HG02885 (cell line): ENCODE measurements at regions not wholly inside any gene's neighbourhood (a gene's known extent, or its start where the extent isn't known, plus 50 kb on each side); places are given as distances from the start of the nearest gene placed in this dataset.
"Not testable (repeated sequence)": the region's sequence is repeated elsewhere in the genome, so short reads cannot be mapped to it uniquely, and the experiment has no call there.

ENCODE experiments used
- ATAC-seq: cut with Tn5 transposase; IDR thresholded peaks from one replicate; pipeline ENCODE4 v1.9.1; 2021; ENCODE audit warnings: mild to moderate bottlenecking; ENCODE audit not compliant: unreplicated experiment, poor library complexity

DNA sequence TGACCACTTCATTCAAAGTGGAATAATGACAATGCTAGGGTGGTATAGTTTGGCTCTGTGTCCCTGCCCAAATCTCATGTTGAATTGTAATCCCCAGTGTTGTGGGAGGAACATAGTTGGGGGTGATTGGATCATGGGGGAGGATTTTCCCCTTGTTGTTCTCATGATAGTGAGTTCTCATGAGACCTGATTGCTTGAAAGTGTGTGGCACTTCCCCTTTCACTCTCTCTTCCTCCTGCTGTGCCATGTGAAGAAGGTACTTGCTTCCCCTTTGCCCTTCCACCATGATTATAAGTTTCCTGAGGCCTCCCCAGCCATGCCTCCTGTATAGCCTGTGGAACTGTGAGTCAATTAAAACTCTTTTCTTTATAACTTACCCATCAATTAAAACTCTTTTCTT, 348.3 kb upstream of the CD180 start:
- not testable (repeated sequence) for ATAC-seq

DNA sequence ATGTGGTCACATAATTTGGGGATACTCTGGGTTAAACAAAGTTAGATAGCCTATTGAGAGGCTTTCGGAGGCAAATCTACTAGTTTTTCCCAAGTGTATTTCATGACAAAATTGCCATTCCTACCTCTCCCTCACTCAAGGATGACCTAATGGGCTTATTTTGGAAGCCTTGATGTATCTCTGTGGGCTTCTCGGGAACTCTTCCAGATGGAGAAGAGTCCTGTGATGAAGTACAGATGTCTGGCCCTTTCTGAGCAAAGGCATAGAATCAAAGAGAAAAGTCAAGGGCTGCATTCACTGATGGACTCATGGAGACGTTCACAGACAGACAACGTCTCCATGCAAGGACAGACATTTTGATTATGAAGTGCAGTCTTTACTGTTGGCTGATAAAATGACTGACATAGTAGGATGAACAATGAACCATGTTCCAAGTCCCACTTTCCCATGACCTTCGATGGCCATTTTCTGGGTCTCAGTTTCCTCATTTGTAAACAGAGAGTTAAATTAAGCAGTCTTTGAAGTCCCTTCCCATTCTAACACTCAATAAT, 347.2 kb upstream of the CD180 start:
- ATAC-seq = no peak

DNA sequence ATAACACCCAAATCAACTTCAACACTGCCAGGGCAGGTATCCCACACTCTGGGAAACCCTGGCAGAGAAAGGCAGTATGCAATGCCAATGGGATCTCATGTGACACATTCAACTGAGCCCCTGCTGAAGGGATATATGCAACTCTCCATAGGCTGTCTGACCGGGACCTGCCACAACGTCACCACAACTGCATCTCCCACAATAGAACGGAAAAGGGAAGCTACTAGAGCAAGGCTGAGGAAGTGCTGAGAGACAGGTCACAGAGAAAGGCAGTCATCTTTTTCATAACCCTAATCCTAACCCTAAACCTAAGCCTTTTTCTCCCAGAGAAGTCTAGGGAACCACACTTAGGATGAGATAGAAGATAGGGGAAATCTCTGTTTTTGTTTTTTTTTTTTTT, 345.9 kb upstream of the CD180 start:
- no peak for ATAC-seq

DNA sequence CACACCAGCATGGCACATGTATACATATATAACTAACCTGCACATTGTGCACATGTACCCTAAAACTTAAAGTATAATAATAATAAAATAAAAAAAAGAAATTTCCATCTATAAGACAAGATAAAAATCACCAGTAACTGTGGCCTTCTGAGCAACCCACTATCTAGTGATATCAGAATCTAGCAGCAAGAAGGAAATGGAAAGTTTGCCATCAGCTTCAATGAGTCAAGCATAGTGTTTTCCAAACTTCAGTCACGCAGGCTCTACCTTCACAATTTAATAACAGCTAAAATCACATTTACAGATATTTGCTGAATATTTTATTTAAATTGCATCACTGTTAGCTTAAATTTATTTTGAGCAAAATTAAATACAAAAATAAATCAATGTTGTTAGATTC, 345.3 kb upstream of the CD180 start:
- ATAC-seq = no peak

DNA sequence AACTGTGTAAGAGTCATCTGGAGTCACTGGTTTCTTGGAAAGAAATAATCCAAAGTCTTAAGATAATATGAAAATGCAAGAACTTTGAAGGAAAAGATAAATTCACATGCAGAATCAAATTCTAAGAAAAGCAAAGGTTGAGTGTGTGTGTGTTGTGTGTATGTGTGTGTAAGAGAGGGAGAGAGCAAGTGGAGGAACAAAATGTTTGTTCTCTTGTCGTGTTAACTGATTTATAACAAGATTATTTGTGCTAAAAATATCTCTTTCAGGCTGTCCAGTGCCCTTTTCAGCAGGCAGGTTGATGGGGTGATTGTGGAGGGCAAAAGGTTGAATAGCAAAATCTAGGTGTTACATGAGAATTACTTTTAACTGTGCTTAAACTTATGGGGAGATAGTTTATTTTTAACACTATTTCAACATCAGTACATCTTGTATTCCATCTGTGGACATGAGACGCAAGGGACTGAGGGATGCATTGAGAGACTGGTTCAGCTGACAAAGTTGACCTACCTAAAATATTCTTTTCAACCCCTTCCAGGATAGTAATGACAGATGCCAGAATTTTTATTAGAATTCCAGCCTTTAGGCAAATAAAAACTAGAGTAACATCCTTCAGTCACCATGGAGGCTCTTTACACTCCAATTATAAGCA, 342.4 kb upstream of the CD180 start:
- ATAC-seq = no peak

DNA sequence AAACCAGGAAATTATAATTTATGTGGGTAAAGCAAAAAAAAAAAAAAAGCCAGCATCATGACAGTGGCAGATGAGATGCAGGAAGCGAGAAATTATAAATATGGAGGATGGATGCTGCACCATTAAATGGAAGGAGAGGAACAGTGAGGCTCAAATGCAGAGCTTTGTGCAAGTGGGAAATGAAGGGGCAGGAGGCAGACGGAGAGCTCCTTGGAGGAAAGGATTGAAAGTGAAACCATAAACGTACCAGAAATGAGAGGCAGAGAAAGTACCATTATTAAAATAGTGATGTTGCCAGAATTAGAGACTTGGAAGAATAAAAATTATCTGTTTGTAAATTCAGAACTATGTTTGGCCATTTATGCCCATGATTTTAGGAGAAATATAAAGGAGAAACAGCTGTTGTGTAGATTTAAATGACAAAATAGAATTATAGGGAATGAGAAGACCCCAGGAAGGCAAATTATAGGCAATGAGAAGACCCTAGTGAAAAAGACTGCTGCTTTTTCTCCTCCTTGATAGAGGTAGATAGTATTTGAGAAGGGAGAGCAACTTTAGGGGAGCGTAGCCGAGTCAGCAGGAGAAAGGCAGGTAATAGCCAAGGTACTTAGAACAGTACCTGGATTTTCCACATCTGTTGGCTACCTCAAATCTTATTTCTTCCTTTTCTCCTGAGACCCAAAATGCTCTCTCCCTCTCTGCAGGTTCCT, 341.0 kb upstream of the CD180 start:
- no peak for ATAC-seq

DNA sequence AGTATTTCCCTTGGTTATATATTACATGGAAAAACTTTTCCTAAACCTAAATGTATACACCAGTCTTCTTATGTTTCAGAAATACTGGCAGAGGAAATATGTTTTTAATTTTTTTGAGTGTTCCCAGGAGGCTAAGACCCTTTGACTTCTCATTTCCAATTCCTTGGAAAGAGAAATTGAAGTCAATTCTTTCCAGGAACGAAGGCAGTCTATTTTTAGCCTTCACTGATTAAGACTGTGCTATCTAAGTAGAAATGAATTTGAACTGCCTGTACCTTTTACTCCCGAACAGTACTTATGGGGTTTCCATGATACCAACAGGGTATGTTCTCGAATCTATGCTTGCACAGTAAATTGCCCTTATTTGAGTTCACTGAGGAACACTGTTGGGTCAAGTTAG, 340.3 kb upstream of the CD180 start:
- ATAC-seq = no peak

DNA sequence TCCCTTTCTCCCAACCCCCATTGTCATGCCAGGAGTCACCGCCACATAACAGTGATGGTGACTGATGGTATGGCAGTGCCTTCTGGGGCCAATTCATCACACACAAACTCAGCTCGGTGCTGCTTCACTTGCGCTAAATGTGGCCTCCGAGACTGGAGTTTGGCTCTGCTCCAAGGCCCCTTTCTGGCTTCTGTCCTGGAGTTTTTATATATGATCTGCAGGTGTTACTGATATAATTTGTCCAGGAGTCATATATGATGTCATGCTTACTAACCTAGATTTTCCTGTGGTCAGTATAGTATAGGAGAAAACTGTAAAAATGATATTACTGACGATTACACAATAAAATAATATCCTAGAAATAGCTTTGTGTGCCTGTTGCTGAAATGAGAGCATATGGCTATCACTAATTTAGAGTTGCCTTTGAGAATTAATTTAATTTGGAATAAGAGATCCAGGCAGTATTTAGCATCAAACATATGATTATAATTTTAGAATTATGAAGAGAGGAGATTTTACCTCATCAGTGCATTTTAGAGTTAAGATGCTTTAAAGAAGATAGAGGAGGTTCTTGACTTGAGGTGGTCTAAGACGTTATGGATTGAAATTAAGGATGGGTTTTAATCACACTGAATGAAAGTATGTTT, 334.1 kb upstream of the CD180 start:
- ATAC-seq = no peak

DNA sequence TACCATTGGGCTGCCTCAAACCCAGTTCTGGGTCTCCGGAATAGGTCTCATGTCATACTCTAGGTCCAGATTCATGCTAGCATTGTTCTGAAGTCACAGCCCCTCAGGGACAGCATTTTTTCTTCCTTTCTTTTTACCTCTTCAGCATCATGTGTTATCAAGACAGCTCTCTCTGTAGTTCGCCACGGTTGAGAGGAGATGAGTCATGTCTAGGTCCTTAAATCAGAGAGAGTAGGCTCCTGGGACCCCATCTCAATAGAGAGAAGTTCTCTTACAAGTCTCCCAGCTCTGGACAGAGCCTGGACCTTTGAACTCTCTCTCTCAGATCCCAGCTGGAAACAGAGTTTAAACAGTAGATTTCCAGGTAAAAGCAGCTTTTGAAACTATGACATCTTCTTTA, 332.4 kb upstream of the CD180 start:
- no peak for ATAC-seq

DNA sequence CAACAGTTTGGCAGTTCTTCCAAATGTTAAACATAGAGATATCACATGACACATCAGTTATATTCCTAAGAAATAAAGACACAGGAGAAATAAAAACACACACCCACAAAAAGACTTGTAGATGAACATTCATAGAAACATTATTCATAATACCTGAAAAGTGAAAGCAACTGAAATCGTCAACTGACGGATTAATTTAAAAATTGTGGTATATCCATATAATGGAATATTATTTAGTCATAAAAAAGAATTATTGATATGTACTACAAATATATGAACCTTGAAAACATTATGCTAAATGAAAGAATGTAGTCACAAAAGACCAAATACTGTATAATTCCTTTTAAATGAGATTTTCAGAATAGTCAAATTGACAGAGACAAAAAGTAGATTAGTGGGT, 330.2 kb upstream of the CD180 start:
- ATAC-seq = no peak

DNA sequence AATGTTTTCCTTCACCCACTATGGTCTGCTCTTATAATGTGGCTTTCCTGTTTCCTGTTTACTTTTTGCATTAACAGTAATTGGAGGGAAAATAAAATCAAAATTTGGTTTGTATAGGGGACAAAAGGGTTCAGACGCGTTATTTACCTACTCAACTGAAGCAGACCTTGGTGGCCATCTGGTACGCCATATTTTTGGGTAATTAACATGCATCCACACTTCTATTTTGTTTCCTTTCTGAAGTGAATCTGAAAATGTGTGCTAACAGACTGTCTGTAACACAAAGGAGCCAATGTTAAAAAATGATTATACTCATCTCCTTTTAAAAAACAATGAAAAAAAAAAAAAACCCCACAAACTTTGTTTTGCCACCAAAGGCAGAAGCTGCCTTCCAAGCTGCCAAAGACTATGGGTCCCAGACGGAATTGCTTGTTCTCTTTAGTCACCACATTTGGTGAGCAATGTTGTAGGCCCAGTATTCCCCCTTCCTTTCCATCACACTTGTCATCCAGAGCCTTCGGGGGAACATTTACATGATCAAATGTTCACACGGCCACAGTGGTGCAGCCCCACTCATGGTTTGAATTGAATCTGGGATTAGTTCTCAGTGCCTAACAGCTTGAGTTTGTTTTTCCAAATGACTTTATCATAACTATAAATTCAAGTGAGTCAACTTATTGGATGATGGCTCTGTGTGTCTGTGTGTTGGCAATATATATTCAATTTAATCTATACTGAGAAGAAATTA, 323.7 kb upstream of the CD180 start:
- ATAC-seq = no peak

DNA sequence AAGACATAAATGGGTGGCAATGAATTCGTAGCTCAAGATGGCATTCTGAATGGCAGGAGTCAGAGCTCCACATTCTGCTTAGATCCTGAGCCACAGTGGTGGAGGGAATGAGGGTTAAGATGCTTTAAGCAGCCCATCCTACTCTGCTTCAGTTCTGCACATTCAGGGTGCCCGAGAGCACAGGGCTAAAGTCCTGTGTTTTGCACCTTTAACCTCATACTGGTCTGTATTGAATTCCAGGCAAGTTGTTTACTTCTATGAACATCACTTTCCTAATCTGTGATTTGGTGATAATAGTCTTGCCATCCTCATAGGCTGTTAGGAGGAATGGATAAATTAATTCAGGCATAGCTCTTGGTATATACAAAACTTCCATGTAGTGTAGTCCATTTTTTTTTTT, 321.6 kb upstream of the CD180 start:
- ATAC-seq = no peak

DNA sequence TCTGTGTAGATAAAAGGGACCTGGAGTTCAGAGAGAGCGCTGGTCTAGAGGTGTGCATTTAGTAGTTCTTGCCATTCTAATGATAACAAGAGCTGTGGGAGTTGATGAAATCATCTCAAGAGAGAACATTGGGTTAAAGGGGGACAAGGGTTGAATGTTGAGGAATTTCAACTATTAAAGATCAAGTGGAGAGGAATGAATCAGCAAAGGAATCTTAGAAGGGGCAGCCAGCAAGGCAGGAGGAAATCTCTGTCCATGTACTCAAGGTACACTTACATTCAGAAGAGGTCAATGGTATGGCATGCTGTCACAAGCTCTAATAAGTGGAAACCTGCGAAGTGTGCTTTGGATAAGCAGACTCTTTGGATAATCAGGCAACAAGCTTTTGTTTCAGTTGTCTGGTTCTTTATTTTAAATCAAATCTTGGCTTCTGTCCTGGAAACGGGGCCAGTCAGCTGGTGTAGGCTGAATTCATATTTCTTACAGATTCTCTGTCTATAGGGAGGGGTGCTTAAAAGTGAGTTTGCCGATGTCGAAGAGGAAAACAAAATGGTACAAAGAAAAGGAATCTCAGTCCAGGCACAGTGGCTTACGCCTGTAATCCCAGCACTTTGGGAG, 320.5 kb upstream of the CD180 start:
- no peak for ATAC-seq

DNA sequence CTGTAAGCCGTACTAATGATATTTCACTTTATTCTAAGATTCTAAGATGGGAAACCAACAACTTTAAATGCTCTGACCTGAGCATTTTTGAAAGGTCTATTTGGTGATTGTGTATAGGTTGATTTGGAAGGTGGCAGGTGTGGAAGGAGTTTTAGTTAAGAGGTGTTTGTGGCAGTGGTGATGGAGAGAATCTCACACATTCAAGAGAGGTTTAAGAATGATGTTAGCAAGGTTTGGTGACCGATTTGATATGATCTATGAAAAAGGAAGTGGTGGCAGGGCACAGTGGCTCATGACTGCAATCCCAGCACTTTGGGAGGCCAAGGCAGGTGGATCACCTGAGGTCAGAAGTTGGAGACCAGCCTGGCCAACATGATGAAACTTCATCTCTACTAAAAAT, 319.2 kb upstream of the CD180 start:
- no peak for ATAC-seq

DNA sequence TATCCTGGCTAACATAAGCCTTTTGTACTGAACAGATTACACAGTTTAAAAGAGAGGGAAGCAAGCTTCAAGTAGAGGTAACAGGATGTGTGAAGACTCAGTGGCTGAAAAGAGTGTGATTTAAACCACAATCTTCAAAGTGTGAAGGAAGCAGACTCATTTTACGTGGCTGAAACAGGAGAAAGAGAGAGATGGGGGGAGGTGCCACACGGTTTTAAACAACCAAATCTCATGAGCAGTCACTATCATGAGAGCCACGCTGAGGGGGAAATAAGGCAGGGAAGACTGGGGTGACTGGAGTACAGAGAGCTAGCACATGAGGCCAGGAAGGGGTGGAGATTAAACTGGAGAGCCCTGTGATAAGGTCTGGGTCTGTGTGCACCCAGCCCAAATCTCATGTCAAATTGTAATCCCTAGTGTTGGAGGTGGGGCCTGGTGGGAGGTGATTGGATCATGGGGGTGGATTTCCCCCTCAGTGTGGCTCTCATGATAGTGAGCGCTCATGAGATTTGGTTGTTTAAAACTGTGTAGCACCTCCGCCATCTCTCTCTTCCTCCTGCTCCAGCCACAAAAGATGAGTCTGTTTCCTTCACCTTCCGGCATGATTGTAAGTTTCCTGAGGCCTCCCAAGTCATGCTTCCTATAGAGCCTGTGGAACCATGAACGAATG, 318.6 kb upstream of the CD180 start:
- no peak for ATAC-seq

DNA sequence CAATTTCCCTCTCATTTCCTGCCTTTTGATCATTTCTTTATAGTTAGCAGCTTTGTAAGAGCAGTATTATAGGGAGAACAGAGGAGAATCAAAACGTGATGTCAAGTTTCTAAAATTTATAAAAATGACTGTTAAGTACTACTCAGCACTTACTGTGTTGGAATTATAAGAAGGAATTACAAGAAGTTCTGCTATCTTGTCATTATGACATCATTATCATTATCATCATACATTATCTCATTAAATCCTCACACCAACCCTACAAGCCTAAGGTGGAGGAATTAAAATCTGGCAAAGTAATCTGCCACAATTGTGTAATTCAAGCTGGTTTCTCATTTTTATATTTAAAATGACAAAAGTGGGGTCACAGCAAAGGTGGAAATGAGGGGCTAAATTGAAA, 316.2 kb upstream of the CD180 start:
- ATAC-seq = no peak

DNA sequence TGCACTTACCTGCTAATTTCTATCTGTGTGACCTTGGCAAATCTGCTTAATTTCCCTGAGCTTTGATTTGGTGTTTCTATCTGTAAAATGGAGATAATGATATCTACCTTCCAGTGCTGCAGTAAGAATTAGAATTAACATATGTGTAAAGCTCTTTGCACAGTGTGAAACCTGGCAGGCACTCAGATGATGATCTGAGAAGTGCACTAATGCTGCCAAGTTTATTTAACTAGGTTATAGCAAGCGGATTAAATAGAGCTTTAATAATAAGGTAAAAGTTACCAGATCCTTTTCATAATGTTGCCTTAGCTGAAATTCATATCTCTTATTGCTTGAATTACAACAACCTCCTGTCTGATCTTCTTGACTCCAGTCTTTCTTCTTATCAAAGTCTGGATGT, 315.3 kb upstream of the CD180 start:
- no peak for ATAC-seq

DNA sequence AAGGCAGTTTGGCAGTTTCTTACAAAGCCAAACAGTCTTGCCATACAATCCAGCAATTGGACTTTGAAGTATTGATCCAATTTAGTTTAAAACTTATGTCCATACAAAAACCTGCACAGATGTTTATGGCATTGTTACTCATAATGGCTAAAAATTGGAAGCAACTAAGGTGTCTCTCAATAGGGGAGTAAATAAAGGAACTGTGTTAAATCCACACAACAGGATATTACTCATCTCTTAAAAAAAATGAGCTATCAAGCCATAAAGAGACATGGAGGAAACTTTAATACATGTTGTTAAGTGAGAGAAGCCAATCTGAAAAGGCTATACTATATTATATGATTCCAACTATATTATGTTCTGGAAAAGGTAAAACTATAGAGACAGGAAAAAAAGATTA, 313.6 kb upstream of the CD180 start:
- ATAC-seq = no peak

DNA sequence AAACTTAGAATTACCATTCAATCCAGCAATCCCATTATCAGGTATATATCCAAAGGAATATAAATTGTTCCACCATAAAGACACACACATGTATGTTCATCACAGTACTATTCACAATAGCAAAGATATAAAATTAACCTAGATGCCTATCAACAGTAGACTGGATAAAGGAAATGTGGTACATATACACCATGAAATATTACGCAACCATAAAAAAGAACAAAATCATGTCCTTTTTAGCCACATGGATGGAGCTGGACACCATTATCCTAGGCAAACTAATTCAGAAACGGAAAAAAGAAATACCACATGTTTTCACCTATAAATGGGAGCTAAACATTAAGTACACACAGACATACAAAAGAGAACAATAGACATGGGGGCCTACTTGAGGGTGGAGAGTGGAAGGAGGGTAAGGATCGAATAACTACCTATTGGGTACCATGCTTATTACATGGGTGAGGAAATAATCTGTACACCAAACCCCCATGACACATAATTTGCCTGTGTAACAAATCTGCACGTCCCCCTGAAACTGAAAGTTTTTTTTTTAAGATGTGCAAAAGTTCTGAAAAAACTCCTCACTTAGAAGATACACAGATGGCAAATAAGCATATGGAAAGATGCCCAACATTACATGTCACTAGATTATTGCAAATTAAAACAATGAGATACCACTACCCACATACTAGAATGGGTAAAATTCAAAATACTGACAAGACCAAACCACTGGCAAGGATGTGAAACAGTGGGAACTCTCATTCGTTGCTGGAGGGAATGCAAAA, 313.0 kb upstream of the CD180 start:
- no peak for ATAC-seq
